GM12865 (cell line): ENCODE measurements at regions not wholly inside any gene's neighbourhood (a gene's known extent, or its start where the extent isn't known, plus 50 kb on each side); places are given as distances from the start of the nearest gene placed in this dataset.

Experiments used
- DNase-seq: peaks from one replicate; pipeline ENCODE4 v3.0.0; 2010; ENCODE audit warnings: low read depth
- H3K4me3 ChIP-seq: 2 replicates; pipeline ENCODE4 v1.5.1; 2011; ENCODE audit warnings: mild to moderate bottlenecking, low read depth, low read length, control low read depth
- TF ChIP-seq, protein P1 (sequence below): IDR thresholded peaks from 2 replicates; pipeline ENCODE4 v1.5.1; 2011; ENCODE audit warnings: low read length, control low read depth, low read depth, inconsistent platforms; ENCODE audit not compliant: insufficient read depth; ENCODE audit errors: missing control alignments

DNA sequence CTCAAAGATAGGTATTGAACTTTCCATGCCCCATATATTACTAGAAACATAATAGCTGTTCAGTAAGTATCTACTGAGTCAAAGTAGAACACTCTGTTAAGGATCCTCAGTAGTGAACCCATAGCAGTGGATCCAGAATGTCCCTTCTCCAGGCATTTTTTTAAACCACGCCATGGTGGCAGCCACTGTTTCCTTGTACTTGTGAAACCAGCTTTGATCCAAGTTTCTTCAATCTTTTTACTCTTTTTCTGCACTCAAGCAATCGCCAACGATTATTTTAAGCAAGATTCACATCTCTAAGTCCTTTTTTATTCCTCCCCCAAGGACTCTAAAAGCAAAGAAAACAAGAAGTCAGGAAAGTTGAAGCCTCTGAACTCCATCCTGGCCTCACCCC lies 291.2 kb upstream of the SLC14A2 start:
- DNase-seq, result no peak
- TF ChIP-seq, protein P1, sequence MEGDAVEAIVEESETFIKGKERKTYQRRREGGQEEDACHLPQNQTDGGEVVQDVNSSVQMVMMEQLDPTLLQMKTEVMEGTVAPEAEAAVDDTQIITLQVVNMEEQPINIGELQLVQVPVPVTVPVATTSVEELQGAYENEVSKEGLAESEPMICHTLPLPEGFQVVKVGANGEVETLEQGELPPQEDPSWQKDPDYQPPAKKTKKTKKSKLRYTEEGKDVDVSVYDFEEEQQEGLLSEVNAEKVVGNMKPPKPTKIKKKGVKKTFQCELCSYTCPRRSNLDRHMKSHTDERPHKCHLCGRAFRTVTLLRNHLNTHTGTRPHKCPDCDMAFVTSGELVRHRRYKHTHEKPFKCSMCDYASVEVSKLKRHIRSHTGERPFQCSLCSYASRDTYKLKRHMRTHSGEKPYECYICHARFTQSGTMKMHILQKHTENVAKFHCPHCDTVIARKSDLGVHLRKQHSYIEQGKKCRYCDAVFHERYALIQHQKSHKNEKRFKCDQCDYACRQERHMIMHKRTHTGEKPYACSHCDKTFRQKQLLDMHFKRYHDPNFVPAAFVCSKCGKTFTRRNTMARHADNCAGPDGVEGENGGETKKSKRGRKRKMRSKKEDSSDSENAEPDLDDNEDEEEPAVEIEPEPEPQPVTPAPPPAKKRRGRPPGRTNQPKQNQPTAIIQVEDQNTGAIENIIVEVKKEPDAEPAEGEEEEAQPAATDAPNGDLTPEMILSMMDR, result no peak
- no peak overlapping the region for H3K4me3 ChIP-seq

DNA sequence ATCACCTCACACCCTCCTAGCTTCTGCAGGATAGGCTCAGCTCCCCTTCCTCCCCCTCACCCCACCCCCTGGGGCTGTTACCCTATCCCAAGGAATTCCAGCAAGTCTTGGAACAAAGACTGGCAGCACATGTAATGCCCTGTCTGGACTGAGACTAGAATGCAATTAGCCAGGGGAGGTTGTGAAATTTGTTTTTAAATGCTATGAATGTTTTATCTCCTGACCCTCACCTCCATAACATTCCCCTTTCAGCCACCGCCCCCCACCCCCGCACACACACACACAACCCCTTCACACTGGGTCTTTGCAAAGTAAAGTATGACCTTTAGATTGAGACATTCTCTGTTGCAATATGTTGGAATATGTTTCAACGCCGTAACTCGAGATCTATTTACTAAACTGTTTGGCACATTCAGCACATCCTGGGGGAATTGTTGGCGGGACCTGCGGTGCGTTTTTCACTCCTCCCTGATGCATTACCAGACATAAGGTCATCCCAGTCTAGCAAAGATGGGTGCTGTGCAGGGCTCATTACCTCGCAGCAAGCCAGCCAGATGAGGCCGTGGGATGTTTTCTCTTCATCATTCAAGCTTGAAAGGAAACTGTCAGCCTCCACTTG lies 290.7 kb upstream of the SLC14A2 start:
- no peak overlapping the region for H3K4me3 ChIP-seq
- no peak for DNase-seq
- TF ChIP-seq, protein P1, result no peak

DNA sequence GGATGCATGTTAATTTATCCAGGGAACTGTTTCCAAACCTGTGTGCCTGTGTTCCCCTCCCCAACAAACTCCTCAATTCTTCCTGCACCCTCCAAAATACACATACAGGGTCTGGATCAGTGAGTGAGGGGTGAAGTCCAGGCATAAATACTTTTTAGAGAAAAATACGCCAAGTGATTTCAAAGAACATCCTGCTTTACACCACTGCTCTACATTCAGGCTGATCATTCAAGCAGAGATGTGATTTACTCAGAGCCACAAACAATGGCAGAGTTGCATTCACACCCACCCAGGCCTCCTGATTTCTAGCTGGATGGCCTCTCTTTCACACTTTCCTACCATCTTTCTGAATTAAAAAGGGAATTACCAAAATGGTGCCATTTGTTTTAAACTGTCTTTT lies 289.5 kb upstream of the SLC14A2 start:
- DNase-seq, result no peak
- TF ChIP-seq, protein P1, result no peak
- no peak overlapping the region for H3K4me3 ChIP-seq

DNA sequence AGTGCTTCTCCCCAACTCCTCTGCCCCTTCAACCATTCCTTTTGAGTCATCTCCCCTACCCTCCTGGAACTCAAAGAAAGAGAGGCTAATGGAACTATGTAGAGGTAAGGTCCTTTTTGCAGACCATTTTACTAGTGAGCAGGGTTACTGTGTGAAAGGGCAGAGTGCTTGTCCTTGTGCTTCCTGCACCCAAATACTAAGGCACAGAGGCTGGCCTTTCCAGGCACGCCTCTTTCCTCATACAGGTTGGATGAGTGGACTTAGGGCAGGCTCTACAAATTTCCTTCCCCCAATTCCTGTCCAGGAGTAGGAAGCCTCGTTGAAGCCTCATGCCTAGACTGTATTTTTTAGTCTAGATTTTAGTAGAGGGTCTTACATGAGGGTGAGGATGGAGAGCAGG lies 288.8 kb upstream of the SLC14A2 start:
- H3K4me3 ChIP-seq, result no peak overlapping the region
- no peak for DNase-seq
- TF ChIP-seq, protein P1, result no peak

DNA sequence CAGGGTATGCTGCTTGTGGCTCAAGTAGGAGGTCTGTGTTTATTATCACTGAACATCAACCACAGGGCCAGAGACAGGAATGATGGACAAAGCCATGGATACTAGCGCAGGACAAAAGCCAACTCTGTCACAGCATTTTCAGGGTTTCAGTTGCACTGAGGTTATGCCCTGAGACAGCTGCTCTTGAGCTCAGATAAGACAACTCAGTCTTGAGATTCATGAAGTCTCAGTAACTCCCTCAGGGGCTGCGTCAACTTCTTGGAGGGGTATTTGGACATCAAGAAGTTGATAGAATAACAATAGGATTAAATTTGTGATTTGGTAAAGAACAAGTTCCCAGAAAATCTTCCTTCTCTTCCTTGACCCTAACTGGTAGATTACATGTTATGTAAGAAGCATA lies 287.0 kb upstream of the SLC14A2 start:
- no peak for DNase-seq
- H3K4me3 ChIP-seq, result no peak overlapping the region

DNA sequence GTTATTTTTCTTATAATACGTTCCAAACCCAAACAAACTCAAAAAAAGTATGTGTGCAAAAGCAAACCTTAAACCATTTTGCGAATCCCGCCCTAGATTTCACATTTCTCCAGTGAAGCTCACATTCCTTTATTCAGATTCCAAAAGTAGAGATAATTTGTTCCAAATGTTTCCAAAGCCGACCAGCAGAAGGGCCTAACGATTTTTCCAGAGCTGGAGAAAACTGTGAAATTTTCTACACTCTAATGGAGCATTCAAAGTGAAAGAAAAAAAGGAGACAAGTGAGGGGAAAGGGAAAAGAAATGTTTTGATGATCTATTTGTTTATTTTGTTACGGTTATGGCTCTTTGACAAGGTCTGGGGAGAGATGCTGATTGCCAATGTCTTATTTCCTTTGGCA lies 286.5 kb upstream of the SLC14A2 start:
- TF ChIP-seq, protein P1, result no peak
- no peak for DNase-seq
- no peak overlapping the region for H3K4me3 ChIP-seq

More for the DNA sequence above, 287.0 kb upstream of the SLC14A2 start:
- TF ChIP-seq, protein P1, result no peak

DNA sequence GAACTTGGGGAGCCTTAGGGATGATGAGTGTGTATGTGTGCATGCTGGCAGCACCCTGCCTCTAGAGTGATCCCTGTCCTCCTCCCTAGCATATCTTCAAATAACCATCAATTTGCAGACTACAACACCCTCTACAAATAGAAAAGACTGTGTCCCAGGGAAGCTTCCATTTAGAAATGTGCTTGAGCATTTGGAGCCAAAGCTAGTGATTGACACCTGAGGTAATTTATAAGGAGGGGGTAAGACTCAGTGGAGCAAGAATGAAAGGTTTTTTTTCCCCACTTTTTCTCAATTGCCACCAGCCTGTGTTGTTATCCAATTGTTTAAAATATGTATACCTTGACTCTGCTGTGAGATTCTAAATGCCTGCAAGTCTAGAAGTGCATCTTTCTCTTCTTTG lies 286.0 kb upstream of the SLC14A2 start:
- no peak for DNase-seq
- H3K4me3 ChIP-seq, result no peak overlapping the region
- TF ChIP-seq, protein P1, result no peak
